BLaER1 (cell line): ENCODE measurements at regions not wholly inside any gene's neighbourhood (a gene's known extent, or its start where the extent isn't known, plus 50 kb on each side); places are given as distances from the start of the nearest gene placed in this dataset.

Experiments
- H3K27ac ChIP-seq: shearing (Covaris generic); formaldehyde crosslinking; 2 replicates; pipeline ENCODE4 v1.8.1; 2022
- H3K27me3 ChIP-seq: shearing (Covaris generic); formaldehyde crosslinking; 2 replicates; pipeline ENCODE4 v1.8.1; 2022
- H3K36me3 ChIP-seq: shearing (Covaris generic); formaldehyde crosslinking; 2 replicates; pipeline ENCODE4 v1.8.1; 2022
- H3K4me1 ChIP-seq: shearing (Covaris generic); formaldehyde crosslinking; 2 replicates; pipeline ENCODE4 v1.8.1; 2022
- H3K4me2 ChIP-seq: shearing (Covaris generic); formaldehyde crosslinking; 2 replicates; pipeline ENCODE4 v1.8.1; 2022
- H3K4me3 ChIP-seq: shearing (Covaris generic); formaldehyde crosslinking; 2 replicates; pipeline ENCODE4 v1.8.1; 2022
- H3K9ac ChIP-seq: shearing (Covaris generic); formaldehyde crosslinking; 2 replicates; pipeline ENCODE4 v1.8.1; 2022
- H3K9me3 ChIP-seq: shearing (Covaris generic); formaldehyde crosslinking; 2 replicates; pipeline ENCODE4 v1.8.1; 2022
- H4K20me1 ChIP-seq: shearing (Covaris generic); formaldehyde crosslinking; 2 replicates; pipeline ENCODE4 v1.8.1; 2022
- Cebpa-rat ChIP-seq: shearing (Covaris generic); IDR thresholded peaks from 2 replicates; pipeline ENCODE4 v1.8.1; 2022

GRCh38 chr3:95277613-95278012, 1214.8 kb downstream of the NSUN3 start:
- Histone ChIP-seq H3K27me3 (no peaks in the 10 kb centered on the region), H3K36me3 (no peaks in the 10 kb centered on the region), H3K9ac (no peak overlapping the region), H3K9me3 (no peaks in the 10 kb centered on the region), H3K27ac (no peak overlapping the region), H3K4me2 (no peak overlapping the region), H4K20me1 (no peaks in the 10 kb centered on the region), H3K4me3 (no peak overlapping the region), H3K4me1 (no peaks in the 10 kb centered on the region)
- no peak for TF ChIP-seq Cebpa-rat

GRCh38 chr3:95280711-95281352, 1218.0 kb downstream of the NSUN3 start:
- Histone ChIP-seq H3K4me2 (no peak overlapping the region), H3K9ac (no peak overlapping the region), H3K4me1 (no peaks in the 10 kb centered on the region), H4K20me1 (no peaks in the 10 kb centered on the region), H3K27me3 (no peaks in the 10 kb centered on the region), H3K4me3 (no peak overlapping the region), H3K27ac (no peak overlapping the region), H3K36me3 (no peaks in the 10 kb centered on the region), H3K9me3 (no peaks in the 10 kb centered on the region)
- TF ChIP-seq Cebpa-rat: no peak

GRCh38 chr3:95289295-95289694, 1226.4 kb downstream of the NSUN3 start:
- Histone ChIP-seq H4K20me1 (no peaks in the 10 kb centered on the region), H3K4me3 (no peak overlapping the region), H3K4me1 (0 out of 2 replicates have a peak, but pooled peaks cover 7% of the 10 kb centered on the region), H3K36me3 (no peaks in the 10 kb centered on the region), H3K4me2 (no peak overlapping the region), H3K9ac (no peak overlapping the region), H3K27me3 (no peaks in the 10 kb centered on the region), H3K27ac (no peak overlapping the region), H3K9me3 (no peaks in the 10 kb centered on the region)
- TF ChIP-seq Cebpa-rat: no peak

GRCh38 chr3:95297581-95297980, 1234.7 kb downstream of the NSUN3 start:
- Histone ChIP-seq H3K4me2 (no peak overlapping the region), H3K27ac (no peak overlapping the region), H3K9ac (no peak overlapping the region), H3K4me1 (no peaks in the 10 kb centered on the region), H4K20me1 (no peaks in the 10 kb centered on the region), H3K27me3 (no peaks in the 10 kb centered on the region), H3K4me3 (no peak overlapping the region), H3K36me3 (no peaks in the 10 kb centered on the region), H3K9me3 (no peaks in the 10 kb centered on the region)
- TF ChIP-seq Cebpa-rat: no peak

GRCh38 chr3:95302044-95302443, 1239.2 kb downstream of the NSUN3 start:
- no peak for TF ChIP-seq Cebpa-rat
- H4K20me1 ChIP-seq: no peaks in the 10 kb centered on the region
- no peak overlapping the region for H3K4me3 ChIP-seq
- no peak overlapping the region for H3K4me2 ChIP-seq
- no peaks in the 10 kb centered on the region for H3K4me1 ChIP-seq
- no peak overlapping the region for H3K27ac ChIP-seq
- no peaks in the 10 kb centered on the region for H3K9me3 ChIP-seq
- H3K27me3 ChIP-seq: no peaks in the 10 kb centered on the region
- no peak overlapping the region for H3K9ac ChIP-seq
- H3K36me3 ChIP-seq: no peaks in the 10 kb centered on the region

GRCh38 chr3:95310560-95310959, 1247.7 kb downstream of the NSUN3 start:
- no peak overlapping the region for H3K4me2 ChIP-seq
- H3K27me3 ChIP-seq: no peaks in the 10 kb centered on the region
- no peaks in the 10 kb centered on the region for H3K36me3 ChIP-seq
- H3K9ac ChIP-seq: no peak overlapping the region
- TF ChIP-seq Cebpa-rat: no peak
- no peaks in the 10 kb centered on the region for H4K20me1 ChIP-seq
- no peaks in the 10 kb centered on the region for H3K4me1 ChIP-seq
- no peaks in the 10 kb centered on the region for H3K9me3 ChIP-seq
- H3K4me3 ChIP-seq: no peak overlapping the region
- H3K27ac ChIP-seq: no peak overlapping the region

- no peak for TF ChIP-seq Cebpa-rat
- no peak overlapping the region for H3K4me2 ChIP-seq
These were observed 1248.4 kb downstream of the NSUN3 start for GRCh38 chr3:95311272-95311671.

GRCh38 chr3:95312650-95313049, 1249.8 kb downstream of the NSUN3 start:
- H3K36me3 ChIP-seq: no peaks in the 10 kb centered on the region
- no peak overlapping the region for H3K9ac ChIP-seq
- no peaks in the 10 kb centered on the region for H3K27me3 ChIP-seq
- TF ChIP-seq Cebpa-rat: no peak
- no peak overlapping the region for H3K4me3 ChIP-seq
- H3K9me3 ChIP-seq: peaks cover 8% of the 10 kb centered on the region; the same call in 1 of the 2 replicates
- H3K4me1 ChIP-seq: no peaks in the 10 kb centered on the region
- no peak overlapping the region for H3K4me2 ChIP-seq
- H3K27ac ChIP-seq: no peak overlapping the region
- H4K20me1 ChIP-seq: no peaks in the 10 kb centered on the region

More at GRCh38 chr3:95311272-95311671, 1248.4 kb downstream of the NSUN3 start:
- Histone ChIP-seq H3K4me3 (no peak overlapping the region), H3K36me3 (no peaks in the 10 kb centered on the region), H3K27me3 (no peaks in the 10 kb centered on the region), H3K9me3 (peaks cover 5% of the 10 kb centered on the region; the same call in 1 of the 2 replicates), H3K9ac (no peak overlapping the region), H4K20me1 (no peaks in the 10 kb centered on the region), H3K27ac (no peak overlapping the region), H3K4me1 (no peaks in the 10 kb centered on the region)

GRCh38 chr3:95319921-95320494, 1257.1 kb downstream of the NSUN3 start:
- H3K4me2 ChIP-seq: no peak overlapping the region
- peaks cover 8% of the 10 kb centered on the region; the same call in 1 of the 2 replicates for H3K9me3 ChIP-seq
- no peak overlapping the region for H3K4me3 ChIP-seq

GRCh38 chr3:95327478-95327877, 1264.6 kb downstream of the NSUN3 start:
- Histone ChIP-seq H3K36me3 (no peaks in the 10 kb centered on the region), H3K27ac (no peak overlapping the region), H4K20me1 (no peaks in the 10 kb centered on the region), H3K4me3 (no peak overlapping the region), H3K9me3 (no peaks in the 10 kb centered on the region), H3K4me2 (no peak overlapping the region), H3K4me1 (no peaks in the 10 kb centered on the region), H3K9ac (no peak overlapping the region), H3K27me3 (no peaks in the 10 kb centered on the region)
- no peak for TF ChIP-seq Cebpa-rat

More at GRCh38 chr3:95319921-95320494, 1257.1 kb downstream of the NSUN3 start:
- Histone ChIP-seq H3K4me1 (no peaks in the 10 kb centered on the region), H3K27ac (no peak overlapping the region), H4K20me1 (no peaks in the 10 kb centered on the region), H3K36me3 (no peaks in the 10 kb centered on the region), H3K27me3 (no peaks in the 10 kb centered on the region), H3K9ac (no peak overlapping the region)
- TF ChIP-seq Cebpa-rat: no peak
